WERI-Rb-1 (cell line): ENCODE measurements at regions not wholly inside any gene's neighbourhood (a gene's known extent, or its start where the extent isn't known, plus 50 kb on each side); places are given as distances from the start of the nearest gene placed in this dataset.

Experiments
- DNase-seq: peaks from one replicate; pipeline ENCODE4 v3.0.0-alpha.2; 2020
- H3K27ac ChIP-seq: fragments of 250-450 bp; sonication (Bioruptor Pico); 2 replicates; pipeline ENCODE4 v1.5.1; 2020; ENCODE audit warnings: mild to moderate bottlenecking, moderate library complexity
- H3K27me3 ChIP-seq: fragments of 250-450 bp; sonication (Bioruptor Pico); 2 replicates; pipeline ENCODE4 v1.5.1; 2021; ENCODE audit warnings: mild to moderate bottlenecking, low read depth, moderate library complexity; ENCODE audit not compliant: insufficient read depth, severe bottlenecking
- H3K36me3 ChIP-seq: fragments of 250-450 bp; sonication (Bioruptor Pico); 2 replicates; pipeline ENCODE4 v1.5.1; 2020; ENCODE audit warnings: mild to moderate bottlenecking, moderate library complexity
- H3K4me3 ChIP-seq: 2 replicates; pipeline ENCODE4 v1.5.1; 2011; ENCODE audit warnings: low read depth, mild to moderate bottlenecking, control low read depth, low read length
- H3K9me3 ChIP-seq: fragments of 250-450 bp; sonication (Bioruptor Pico); 2 replicates; pipeline ENCODE4 v1.5.1; 2021; ENCODE audit warnings: mild to moderate bottlenecking, moderate library complexity; ENCODE audit not compliant: severe bottlenecking
- TF ChIP-seq, protein P1 (sequence below): IDR thresholded peaks from 2 replicates; pipeline ENCODE4 v1.5.1; 2011; ENCODE audit warnings: low read depth, mild to moderate bottlenecking, control low read depth, inconsistent platforms, low read length

DNA sequence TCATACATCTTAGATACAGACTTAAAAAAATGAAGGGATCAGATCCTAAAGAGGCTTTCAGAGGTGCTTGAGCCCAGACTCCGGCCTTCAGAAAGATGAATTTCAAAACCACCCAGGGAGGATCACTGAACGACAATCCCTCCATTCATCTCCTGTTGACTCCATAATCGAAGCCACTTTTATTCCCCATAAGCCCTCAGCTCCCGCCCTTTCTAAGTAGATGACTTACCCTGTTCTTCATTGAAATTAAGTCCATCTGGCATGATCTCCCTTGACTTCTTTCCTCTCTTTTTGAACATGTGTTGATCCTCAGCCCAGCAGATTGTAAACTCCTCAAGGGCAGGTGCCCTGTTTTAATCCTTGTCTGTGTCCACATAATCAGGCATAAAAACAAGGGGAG lies 50.8 kb upstream of the ASTN2 start:
- peaks cover 5% of the 10 kb centered on the region for H3K9me3 ChIP-seq
- H3K27me3 ChIP-seq: no peaks in the 10 kb centered on the region
- no peaks in the 10 kb centered on the region for H3K36me3 ChIP-seq
- TF ChIP-seq, protein P1, sequence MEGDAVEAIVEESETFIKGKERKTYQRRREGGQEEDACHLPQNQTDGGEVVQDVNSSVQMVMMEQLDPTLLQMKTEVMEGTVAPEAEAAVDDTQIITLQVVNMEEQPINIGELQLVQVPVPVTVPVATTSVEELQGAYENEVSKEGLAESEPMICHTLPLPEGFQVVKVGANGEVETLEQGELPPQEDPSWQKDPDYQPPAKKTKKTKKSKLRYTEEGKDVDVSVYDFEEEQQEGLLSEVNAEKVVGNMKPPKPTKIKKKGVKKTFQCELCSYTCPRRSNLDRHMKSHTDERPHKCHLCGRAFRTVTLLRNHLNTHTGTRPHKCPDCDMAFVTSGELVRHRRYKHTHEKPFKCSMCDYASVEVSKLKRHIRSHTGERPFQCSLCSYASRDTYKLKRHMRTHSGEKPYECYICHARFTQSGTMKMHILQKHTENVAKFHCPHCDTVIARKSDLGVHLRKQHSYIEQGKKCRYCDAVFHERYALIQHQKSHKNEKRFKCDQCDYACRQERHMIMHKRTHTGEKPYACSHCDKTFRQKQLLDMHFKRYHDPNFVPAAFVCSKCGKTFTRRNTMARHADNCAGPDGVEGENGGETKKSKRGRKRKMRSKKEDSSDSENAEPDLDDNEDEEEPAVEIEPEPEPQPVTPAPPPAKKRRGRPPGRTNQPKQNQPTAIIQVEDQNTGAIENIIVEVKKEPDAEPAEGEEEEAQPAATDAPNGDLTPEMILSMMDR: no peak
- peak; percentile 76 for DNase-seq
- no peak overlapping the region for H3K4me3 ChIP-seq
- peak overlapping the region; percentile 81 for H3K27ac ChIP-seq

DNA sequence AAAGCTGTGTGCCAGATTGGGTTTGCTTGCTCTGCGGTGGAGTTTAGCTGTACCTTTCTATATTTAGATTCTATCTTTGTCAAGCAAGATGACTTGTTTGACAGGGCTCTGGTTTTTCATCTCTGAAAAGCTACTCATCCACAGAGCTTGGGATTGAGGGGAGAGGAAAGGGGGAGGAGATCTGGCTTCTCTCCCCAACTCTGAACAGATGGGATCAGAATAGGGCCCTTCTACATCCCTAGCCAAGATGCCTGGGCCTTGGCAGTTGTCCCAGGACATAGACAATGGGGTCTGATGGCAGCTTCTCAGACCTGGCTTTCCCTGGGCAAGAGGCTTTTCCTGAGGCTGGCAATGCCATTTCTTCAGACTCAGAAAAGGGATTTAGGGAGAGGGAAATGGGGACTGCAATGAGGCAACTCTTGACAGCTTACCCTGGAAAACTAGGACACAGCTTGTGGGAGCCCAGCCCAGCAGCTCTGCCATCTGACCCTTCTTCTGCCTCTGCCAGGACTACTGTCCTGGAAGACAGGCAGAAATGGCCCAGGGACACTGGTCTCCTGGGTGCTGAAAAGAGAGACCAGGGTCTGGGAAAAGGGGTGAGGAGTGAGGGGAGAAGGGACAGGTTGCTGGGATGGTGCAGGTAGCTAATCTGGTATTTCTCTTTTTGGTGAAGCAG lies 50.2 kb upstream of the ASTN2 start:
- H3K27ac ChIP-seq: peak overlapping the region; percentile 81
- no peaks in the 10 kb centered on the region for H3K27me3 ChIP-seq
- H3K36me3 ChIP-seq: no peaks in the 10 kb centered on the region
- H3K4me3 ChIP-seq: no peak overlapping the region
- DNase-seq: peak; percentile 40
- TF ChIP-seq, protein P1: no peak
- peaks cover 5% of the 10 kb centered on the region for H3K9me3 ChIP-seq
